ENCODE measurements at regions not wholly inside any gene's neighbourhood (a gene's known extent, or its start where the extent isn't known, plus 50 kb on each side); places are given as distances from the start of the nearest gene placed in this dataset.

GRCh38 chr12:114779186-114779585 is 95.2 kb upstream of the TBX3 start:
- Histone ChIP-seq H3K9me3 (ENCODE audit: control insufficient read depth, low read length) (no peaks in the 10 kb centered on the region), H3K4me1 (ENCODE audit: control insufficient read depth, insufficient read depth, low read length) (peaks cover 3% of the 10 kb centered on the region), H3K27ac (ENCODE audit: insufficient read depth, low read depth, low read length, poor library complexity, severe bottlenecking) (no peak overlapping the region), H3K4me3 (ENCODE audit: insufficient read depth, low read depth, low read length) (no peak overlapping the region), H3K27me3 (ENCODE audit: control insufficient read depth, insufficient read depth, low read length, poor library complexity, severe bottlenecking) (no peaks in the 10 kb centered on the region), H3K36me3 (ENCODE audit: control insufficient read depth, insufficient read depth, low read length) (no peaks in the 10 kb centered on the region)
- 78 to 84% methylated on average over 3 of the region's 3 CpGs for WGBS, 2 experiments

- Histone ChIP-seq H3K27ac (ENCODE audit: insufficient read depth, low read depth, low read length, poor library complexity, severe bottlenecking) (no peak overlapping the region), H3K4me1 (ENCODE audit: control insufficient read depth, insufficient read depth, low read length) (no peaks in the 10 kb centered on the region), H3K27me3 (ENCODE audit: control insufficient read depth, insufficient read depth, low read length, poor library complexity, severe bottlenecking) (no peaks in the 10 kb centered on the region), H3K36me3 (ENCODE audit: control insufficient read depth, insufficient read depth, low read length) (no peaks in the 10 kb centered on the region), H3K9me3 (ENCODE audit: control insufficient read depth, low read length) (no peaks in the 10 kb centered on the region), H3K4me3 (ENCODE audit: insufficient read depth, low read depth, low read length) (no peak overlapping the region)
- 83 to 86% methylated on average over 12 to 15 of the region's 15 CpGs for WGBS, 2 experiments
Observed at GRCh38 chr12:114776731-114777442, 92.9 kb upstream of the TBX3 start.

- Histone ChIP-seq H3K27ac (ENCODE audit: insufficient read depth, low read depth, low read length, poor library complexity, severe bottlenecking) (no peak overlapping the region), H3K27me3 (ENCODE audit: control insufficient read depth, insufficient read depth, low read length, poor library complexity, severe bottlenecking) (no peaks in the 10 kb centered on the region), H3K36me3 (ENCODE audit: control insufficient read depth, insufficient read depth, low read length) (no peaks in the 10 kb centered on the region), H3K4me3 (ENCODE audit: insufficient read depth, low read depth, low read length) (no peak overlapping the region), H3K9me3 (ENCODE audit: control insufficient read depth, low read length) (no peaks in the 10 kb centered on the region), H3K4me1 (ENCODE audit: control insufficient read depth, insufficient read depth, low read length) (no peaks in the 10 kb centered on the region)
- 95 to 97% methylated on average over 4 to 5 of the region's 5 CpGs for WGBS, 2 experiments
Observed at GRCh38 chr12:114774699-114775098, 90.7 kb upstream of the TBX3 start.

GRCh38 chr12:114774197-114774596 is 90.2 kb upstream of the TBX3 start:
- no peaks in the 10 kb centered on the region for H3K9me3 ChIP-seq (ENCODE audit: control insufficient read depth, low read length)
- H3K4me1 ChIP-seq (ENCODE audit: control insufficient read depth, insufficient read depth, low read length) = no peaks in the 10 kb centered on the region
- H3K36me3 ChIP-seq (ENCODE audit: control insufficient read depth, insufficient read depth, low read length) = no peaks in the 10 kb centered on the region
- no peak overlapping the region for H3K27ac ChIP-seq (ENCODE audit: insufficient read depth, low read depth, low read length, poor library complexity, severe bottlenecking)
- H3K4me3 ChIP-seq (ENCODE audit: insufficient read depth, low read depth, low read length) = no peak overlapping the region
- WGBS, 2 experiments = 88 to 92% methylated on average over 11 of the region's 11 CpGs
- no peaks in the 10 kb centered on the region for H3K27me3 ChIP-seq (ENCODE audit: control insufficient read depth, insufficient read depth, low read length, poor library complexity, severe bottlenecking)

- Histone ChIP-seq H3K27ac (ENCODE audit: insufficient read depth, low read depth, low read length, poor library complexity, severe bottlenecking) (no peak overlapping the region), H3K4me3 (ENCODE audit: insufficient read depth, low read depth, low read length) (no peak overlapping the region)
- WGBS, 2 experiments = 90 to 92% methylated on average over 3 of the region's 3 CpGs
Observed at GRCh38 chr12:114770323-114770722, 86.3 kb upstream of the TBX3 start.

GRCh38 chr12:114769634-114770033 is 85.7 kb upstream of the TBX3 start:
- WGBS, 2 experiments = 94 to 96% methylated on average over 4 of the region's 4 CpGs
- no peak overlapping the region for H3K27ac ChIP-seq (ENCODE audit: insufficient read depth, low read depth, low read length, poor library complexity, severe bottlenecking)

More at GRCh38 chr12:114770323-114770722, 86.3 kb upstream of the TBX3 start:
- Histone ChIP-seq H3K36me3 (ENCODE audit: control insufficient read depth, insufficient read depth, low read length) (no peaks in the 10 kb centered on the region), H3K9me3 (ENCODE audit: control insufficient read depth, low read length) (no peaks in the 10 kb centered on the region), H3K27me3 (ENCODE audit: control insufficient read depth, insufficient read depth, low read length, poor library complexity, severe bottlenecking) (no peaks in the 10 kb centered on the region), H3K4me1 (ENCODE audit: control insufficient read depth, insufficient read depth, low read length) (no peaks in the 10 kb centered on the region)

GRCh38 chr12:114767906-114768722 is 84.1 kb upstream of the TBX3 start:
- WGBS, 2 experiments = 78 to 91% methylated on average over 12 to 14 of the region's 14 CpGs
- Histone ChIP-seq H3K4me3 (ENCODE audit: insufficient read depth, low read depth, low read length) (no peak overlapping the region), H3K36me3 (ENCODE audit: control insufficient read depth, insufficient read depth, low read length) (no peaks in the 10 kb centered on the region), H3K27ac (ENCODE audit: insufficient read depth, low read depth, low read length, poor library complexity, severe bottlenecking) (peak overlapping the region; percentile 55), H3K4me1 (ENCODE audit: control insufficient read depth, insufficient read depth, low read length) (peaks cover 3% of the 10 kb centered on the region), H3K9me3 (ENCODE audit: control insufficient read depth, low read length) (no peaks in the 10 kb centered on the region), H3K27me3 (ENCODE audit: control insufficient read depth, insufficient read depth, low read length, poor library complexity, severe bottlenecking) (no peaks in the 10 kb centered on the region)

More at GRCh38 chr12:114769634-114770033, 85.7 kb upstream of the TBX3 start:
- no peak overlapping the region for H3K4me3 ChIP-seq (ENCODE audit: insufficient read depth, low read depth, low read length)
- no peaks in the 10 kb centered on the region for H3K9me3 ChIP-seq (ENCODE audit: control insufficient read depth, low read length)
- H3K4me1 ChIP-seq (ENCODE audit: control insufficient read depth, insufficient read depth, low read length) = peaks cover under 1% of the 10 kb centered on the region
- no peaks in the 10 kb centered on the region for H3K27me3 ChIP-seq (ENCODE audit: control insufficient read depth, insufficient read depth, low read length, poor library complexity, severe bottlenecking)
- H3K36me3 ChIP-seq (ENCODE audit: control insufficient read depth, insufficient read depth, low read length) = no peaks in the 10 kb centered on the region

- Histone ChIP-seq H3K27me3 (ENCODE audit: control insufficient read depth, insufficient read depth, low read length, poor library complexity, severe bottlenecking) (no peaks in the 10 kb centered on the region), H3K36me3 (ENCODE audit: control insufficient read depth, insufficient read depth, low read length) (no peaks in the 10 kb centered on the region), H3K27ac (ENCODE audit: insufficient read depth, low read depth, low read length, poor library complexity, severe bottlenecking) (peak overlapping the region; percentile 55), H3K4me3 (ENCODE audit: insufficient read depth, low read depth, low read length) (no peak overlapping the region), H3K9me3 (ENCODE audit: control insufficient read depth, low read length) (no peaks in the 10 kb centered on the region), H3K4me1 (ENCODE audit: control insufficient read depth, insufficient read depth, low read length) (peaks cover 3% of the 10 kb centered on the region)
- WGBS, 2 experiments = 87 to 88% methylated on average over 19 of the region's 19 CpGs
Observed at GRCh38 chr12:114767084-114767760, 83.2 kb upstream of the TBX3 start.

- Histone ChIP-seq H3K4me3 (ENCODE audit: insufficient read depth, low read depth, low read length) (no peak overlapping the region), H3K9me3 (ENCODE audit: control insufficient read depth, low read length) (no peaks in the 10 kb centered on the region), H3K27me3 (ENCODE audit: control insufficient read depth, insufficient read depth, low read length, poor library complexity, severe bottlenecking) (no peaks in the 10 kb centered on the region), H3K36me3 (ENCODE audit: control insufficient read depth, insufficient read depth, low read length) (no peaks in the 10 kb centered on the region), H3K4me1 (ENCODE audit: control insufficient read depth, insufficient read depth, low read length) (peaks cover 3% of the 10 kb centered on the region), H3K27ac (ENCODE audit: insufficient read depth, low read depth, low read length, poor library complexity, severe bottlenecking) (no peak overlapping the region)
- 87 to 91% methylated on average over 11 of the region's 11 CpGs for WGBS, 2 experiments
Observed at GRCh38 chr12:114765960-114766691, 82.2 kb upstream of the TBX3 start.
